Suprapubic skin (tissue), 3 donors: ENCODE measurements at regions not wholly inside any gene's neighbourhood (a gene's known extent, or its start where the extent isn't known, plus 50 kb on each side); places are given as distances from the start of the nearest gene placed in this dataset.

ENCODE experiments used
- EP300 ChIP-seq: sonication (generic); formaldehyde crosslinking; IDR thresholded peaks from one replicate; pipeline ENCODE4 v1.6.1; 2017; ENCODE audit warnings: antibody characterized with exemption
- TF ChIP-seq, protein P1 (sequence below), 2 donors: fragments of 200-600 bp in 1 of 2; fragments of 450-650 bp in 1 of 2; sonication (generic) in 1 of 2; IDR thresholded peaks; one replicate each; pipeline ENCODE4 v1.5.1; 2016 to 2019; ENCODE audit warnings: antibody characterized with exemption in 2 of 2, mild to moderate bottlenecking in 1 of 2, moderate library complexity in 1 of 2

GRCh38 chr14:35240231-35240630, 52.0 kb upstream of the PSMA6 start:
- TF ChIP-seq, protein P1, sequence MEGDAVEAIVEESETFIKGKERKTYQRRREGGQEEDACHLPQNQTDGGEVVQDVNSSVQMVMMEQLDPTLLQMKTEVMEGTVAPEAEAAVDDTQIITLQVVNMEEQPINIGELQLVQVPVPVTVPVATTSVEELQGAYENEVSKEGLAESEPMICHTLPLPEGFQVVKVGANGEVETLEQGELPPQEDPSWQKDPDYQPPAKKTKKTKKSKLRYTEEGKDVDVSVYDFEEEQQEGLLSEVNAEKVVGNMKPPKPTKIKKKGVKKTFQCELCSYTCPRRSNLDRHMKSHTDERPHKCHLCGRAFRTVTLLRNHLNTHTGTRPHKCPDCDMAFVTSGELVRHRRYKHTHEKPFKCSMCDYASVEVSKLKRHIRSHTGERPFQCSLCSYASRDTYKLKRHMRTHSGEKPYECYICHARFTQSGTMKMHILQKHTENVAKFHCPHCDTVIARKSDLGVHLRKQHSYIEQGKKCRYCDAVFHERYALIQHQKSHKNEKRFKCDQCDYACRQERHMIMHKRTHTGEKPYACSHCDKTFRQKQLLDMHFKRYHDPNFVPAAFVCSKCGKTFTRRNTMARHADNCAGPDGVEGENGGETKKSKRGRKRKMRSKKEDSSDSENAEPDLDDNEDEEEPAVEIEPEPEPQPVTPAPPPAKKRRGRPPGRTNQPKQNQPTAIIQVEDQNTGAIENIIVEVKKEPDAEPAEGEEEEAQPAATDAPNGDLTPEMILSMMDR (IDR thresholded peaks at IDR 0.05): no peak
- TF ChIP-seq EP300: no peak
